Neural cell (in vitro differentiated cells): ENCODE measurements at regions not wholly inside any gene's neighbourhood (a gene's known extent, or its start where the extent isn't known, plus 50 kb on each side); places are given as distances from the start of the nearest gene placed in this dataset.
A peak's percentile ranks its signal among the peaks of the same experiment; 100 is the strongest.

Experiments
- H2AFZ ChIP-seq: fragments of 200-600, 300-800 bp; sonication (generic), shearing (Covaris generic); 2 replicates; pipeline ENCODE4 v1.6.0; 2014; ENCODE audit warnings: low read depth, mild to moderate bottlenecking, antibody characterized with exemption, low read length, moderate library complexity
- H3F3A ChIP-seq: fragments of 200-600 bp; shearing (Covaris generic); 2 replicates; pipeline ENCODE4 v1.6.1; 2016; ENCODE audit warnings: mild to moderate bottlenecking, moderate library complexity, mixed read lengths, antibody characterized with exemption, low read length; ENCODE audit not compliant: insufficient read depth, poor library complexity, severe bottlenecking
- H3K27ac ChIP-seq: fragments of 200-600, 300-800 bp; sonication (generic), shearing (Covaris generic); 2 replicates; pipeline ENCODE4 v1.5.1; 2014; ENCODE audit warnings: mild to moderate bottlenecking, low read length, moderate library complexity
- H3K27me3 ChIP-seq: fragments of 300-800, 200-600 bp; sonication (generic), shearing (Covaris generic); 2 replicates; pipeline ENCODE4 v1.6.0; 2014; ENCODE audit warnings: mild to moderate bottlenecking, low read depth, low read length, moderate library complexity; ENCODE audit not compliant: insufficient read depth
- H3K36me3 ChIP-seq: fragments of 300-800, 200-600 bp; sonication (generic), shearing (Covaris generic); 2 replicates; pipeline ENCODE4 v1.5.1; 2014; ENCODE audit warnings: mild to moderate bottlenecking, antibody characterized with exemption, low read length, moderate library complexity; ENCODE audit not compliant: insufficient read depth
- H3K4me2 ChIP-seq: fragments of 300-800, 200-600 bp; sonication (generic), shearing (Covaris generic); 2 replicates; pipeline ENCODE4 v1.6.0; 2014; ENCODE audit warnings: mild to moderate bottlenecking, low read length
- H3K4me3 ChIP-seq: fragments of 300-800, 200-600 bp; sonication (generic), shearing (Covaris generic); 2 replicates; pipeline ENCODE4 v1.5.1; 2014; ENCODE audit warnings: mild to moderate bottlenecking, low read length, moderate library complexity
- H3K79me2 ChIP-seq: fragments of 200-600 bp; shearing (Covaris generic); replicated peaks from 2 replicates; pipeline ENCODE4 v1.6.0; 2014; ENCODE audit warnings: mild to moderate bottlenecking, low read length, moderate library complexity; ENCODE audit not compliant: insufficient read depth
- H3K9ac ChIP-seq: fragments of 300-800, 200-600 bp; sonication (generic), shearing (Covaris generic); 2 replicates; pipeline ENCODE4 v1.6.1; 2016; ENCODE audit warnings: mild to moderate bottlenecking, low read length, mixed read lengths
- H3K9me2 ChIP-seq: fragments of 200-600 bp; shearing (Covaris generic); 2 replicates; pipeline ENCODE4 v1.6.1; 2016; ENCODE audit warnings: mild to moderate bottlenecking, low read length, mixed read lengths; ENCODE audit not compliant: insufficient read depth
- H3K9me3 ChIP-seq: fragments of 200-600, 300-800 bp; sonication (generic), shearing (Covaris generic); 2 replicates; pipeline ENCODE4 v1.6.1; 2016; ENCODE audit warnings: mild to moderate bottlenecking, mixed run types, low read length, moderate library complexity, mixed read lengths
- H4K20me1 ChIP-seq: fragments of 200-600 bp; shearing (Covaris generic); 2 replicates; pipeline ENCODE4 v1.6.1; 2016; ENCODE audit warnings: mild to moderate bottlenecking, mixed run types; ENCODE audit not compliant: insufficient read depth
- EP300 ChIP-seq: fragments of 450-650 bp; conservative IDR thresholded peaks from 2 replicates; pipeline ENCODE4 v1.6.1; 2014; ENCODE audit warnings: antibody characterized with exemption, mild to moderate bottlenecking, moderate library complexity; ENCODE audit not compliant: poor library complexity, severe bottlenecking
- EZH2 ChIP-seq: fragments of 200-600, 300-800 bp; shearing (Covaris generic), sonication (generic); IDR thresholded peaks from 2 replicates; pipeline ENCODE4 v1.6.1; 2014; ENCODE audit warnings: antibody characterized with exemption, low read length, borderline replicate concordance, mild to moderate bottlenecking; ENCODE audit not compliant: insufficient read depth, poor library complexity, severe bottlenecking
- MXI1 ChIP-seq: fragments of 450-650 bp; conservative IDR thresholded peaks from 2 replicates; pipeline ENCODE4 v1.6.1; 2014; ENCODE audit warnings: antibody characterized with exemption, mild to moderate bottlenecking; ENCODE audit not compliant: poor library complexity, severe bottlenecking
- POLR2AphosphoS5 ChIP-seq: IDR thresholded peaks from 2 replicates; pipeline ENCODE4 v1.6.1; 2012
- RAD21 ChIP-seq: fragments of 450-650 bp; conservative IDR thresholded peaks from 2 replicates; pipeline ENCODE4 v1.6.1; 2014; ENCODE audit warnings: antibody characterized with exemption, mild to moderate bottlenecking, moderate library complexity
- SMC3 ChIP-seq: fragments of 450-650 bp; conservative IDR thresholded peaks from 2 replicates; pipeline ENCODE4 v1.6.1; 2014; ENCODE audit warnings: antibody characterized with exemption, mild to moderate bottlenecking, moderate library complexity; ENCODE audit not compliant: poor library complexity
- TAF1 ChIP-seq: IDR thresholded peaks from 2 replicates; pipeline ENCODE4 v1.6.1; 2012; ENCODE audit warnings: low read depth
- TF ChIP-seq, protein P1 (sequence below): fragments of 450-650 bp; IDR thresholded peaks from 2 replicates; pipeline ENCODE4 v1.5.1; 2014; ENCODE audit warnings: antibody characterized with exemption, mild to moderate bottlenecking, moderate library complexity; ENCODE audit not compliant: poor library complexity, severe bottlenecking
- TF ChIP-seq, protein P2 (sequence below): IDR thresholded peaks from 2 replicates; pipeline ENCODE4 v1.6.1; 2012; ENCODE audit warnings: borderline replicate concordance

DNA sequence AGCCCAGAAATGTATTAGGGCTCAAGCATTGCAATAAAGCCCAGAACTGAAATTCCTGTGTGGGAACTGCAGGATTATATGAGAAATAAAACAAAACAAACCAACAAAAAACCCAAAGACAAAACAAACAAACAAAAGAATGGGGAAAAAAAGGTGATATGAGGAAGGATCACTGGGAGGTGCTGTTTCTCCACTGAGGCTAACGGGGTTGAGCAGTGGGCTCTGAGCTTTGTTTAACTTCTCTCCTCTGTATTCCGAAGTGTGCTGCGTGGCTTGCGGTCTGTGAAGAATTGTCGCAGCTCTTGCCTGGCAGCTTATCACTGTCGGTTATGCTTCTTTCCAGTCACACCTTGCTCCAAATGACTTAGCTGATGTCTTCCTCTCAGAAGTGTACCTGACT, 106.3 kb downstream of the TENT4A start:
- Histone ChIP-seq H3K4me3 (no peak overlapping the region), H3K4me2 (no peak overlapping the region), H3F3A (no peaks in the 10 kb centered on the region), H3K9ac (no peak overlapping the region), H2AFZ (no peak overlapping the region), H3K9me3 (no peaks in the 10 kb centered on the region), H3K27ac (no peak overlapping the region), H3K9me2 (no peaks in the 10 kb centered on the region), H3K27me3 (no peaks in the 10 kb centered on the region), H4K20me1 (no peaks in the 10 kb centered on the region), H3K79me2 (no peaks in the 10 kb centered on the region), H3K36me3 (no peaks in the 10 kb centered on the region)
- TF ChIP-seq, protein P1, sequence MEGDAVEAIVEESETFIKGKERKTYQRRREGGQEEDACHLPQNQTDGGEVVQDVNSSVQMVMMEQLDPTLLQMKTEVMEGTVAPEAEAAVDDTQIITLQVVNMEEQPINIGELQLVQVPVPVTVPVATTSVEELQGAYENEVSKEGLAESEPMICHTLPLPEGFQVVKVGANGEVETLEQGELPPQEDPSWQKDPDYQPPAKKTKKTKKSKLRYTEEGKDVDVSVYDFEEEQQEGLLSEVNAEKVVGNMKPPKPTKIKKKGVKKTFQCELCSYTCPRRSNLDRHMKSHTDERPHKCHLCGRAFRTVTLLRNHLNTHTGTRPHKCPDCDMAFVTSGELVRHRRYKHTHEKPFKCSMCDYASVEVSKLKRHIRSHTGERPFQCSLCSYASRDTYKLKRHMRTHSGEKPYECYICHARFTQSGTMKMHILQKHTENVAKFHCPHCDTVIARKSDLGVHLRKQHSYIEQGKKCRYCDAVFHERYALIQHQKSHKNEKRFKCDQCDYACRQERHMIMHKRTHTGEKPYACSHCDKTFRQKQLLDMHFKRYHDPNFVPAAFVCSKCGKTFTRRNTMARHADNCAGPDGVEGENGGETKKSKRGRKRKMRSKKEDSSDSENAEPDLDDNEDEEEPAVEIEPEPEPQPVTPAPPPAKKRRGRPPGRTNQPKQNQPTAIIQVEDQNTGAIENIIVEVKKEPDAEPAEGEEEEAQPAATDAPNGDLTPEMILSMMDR: peak; percentile 70
- TF ChIP-seq RAD21: peak; percentile 79
- TF ChIP-seq POLR2AphosphoS5: no peak
- TF ChIP-seq SMC3: peak; percentile 72
- no peak for TF ChIP-seq EP300

DNA sequence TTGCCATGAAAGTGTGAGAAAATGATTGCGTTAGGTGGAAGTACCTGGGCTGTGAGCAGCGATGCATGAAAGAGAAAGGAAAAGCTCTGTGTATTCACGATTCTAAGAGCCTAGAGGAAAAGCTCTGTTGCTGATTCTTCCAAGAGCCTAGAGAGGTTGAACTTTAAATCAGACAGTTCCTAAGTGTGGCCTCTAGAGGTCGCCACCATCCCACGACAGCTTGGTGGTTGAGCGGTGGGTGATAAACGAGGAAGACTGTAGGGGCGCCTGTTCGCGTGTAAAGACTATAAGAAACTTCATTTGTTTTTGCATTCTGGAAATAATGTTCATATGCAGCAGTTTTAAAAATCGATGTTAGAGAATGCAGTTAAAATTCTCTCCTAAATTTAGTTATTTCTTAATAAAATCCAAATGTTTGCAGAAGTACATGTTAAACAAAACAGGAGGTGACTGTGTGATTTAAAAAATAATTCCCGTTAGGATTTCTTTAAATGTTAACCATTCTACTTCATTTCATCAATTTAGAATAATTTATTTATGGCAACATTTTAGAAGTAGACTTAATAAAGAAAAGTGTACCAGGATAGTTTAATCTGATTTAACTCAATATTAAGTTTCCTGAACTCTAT, 107.7 kb downstream of the TENT4A start:
- H2AFZ ChIP-seq: no peak overlapping the region
- H3K4me2 ChIP-seq: no peak overlapping the region
- no peaks in the 10 kb centered on the region for H3K36me3 ChIP-seq
- H3K27ac ChIP-seq: no peak overlapping the region
- TF ChIP-seq TAF1 (no peak), EP300 (no peak), SMC3 (peak; percentile 87), MXI1 (no peak), POLR2AphosphoS5 (no peak), RAD21 (peak; percentile 93), EZH2 (no peak)
- TF ChIP-seq, protein P1: peak; percentile 92
- TF ChIP-seq, protein P2, sequence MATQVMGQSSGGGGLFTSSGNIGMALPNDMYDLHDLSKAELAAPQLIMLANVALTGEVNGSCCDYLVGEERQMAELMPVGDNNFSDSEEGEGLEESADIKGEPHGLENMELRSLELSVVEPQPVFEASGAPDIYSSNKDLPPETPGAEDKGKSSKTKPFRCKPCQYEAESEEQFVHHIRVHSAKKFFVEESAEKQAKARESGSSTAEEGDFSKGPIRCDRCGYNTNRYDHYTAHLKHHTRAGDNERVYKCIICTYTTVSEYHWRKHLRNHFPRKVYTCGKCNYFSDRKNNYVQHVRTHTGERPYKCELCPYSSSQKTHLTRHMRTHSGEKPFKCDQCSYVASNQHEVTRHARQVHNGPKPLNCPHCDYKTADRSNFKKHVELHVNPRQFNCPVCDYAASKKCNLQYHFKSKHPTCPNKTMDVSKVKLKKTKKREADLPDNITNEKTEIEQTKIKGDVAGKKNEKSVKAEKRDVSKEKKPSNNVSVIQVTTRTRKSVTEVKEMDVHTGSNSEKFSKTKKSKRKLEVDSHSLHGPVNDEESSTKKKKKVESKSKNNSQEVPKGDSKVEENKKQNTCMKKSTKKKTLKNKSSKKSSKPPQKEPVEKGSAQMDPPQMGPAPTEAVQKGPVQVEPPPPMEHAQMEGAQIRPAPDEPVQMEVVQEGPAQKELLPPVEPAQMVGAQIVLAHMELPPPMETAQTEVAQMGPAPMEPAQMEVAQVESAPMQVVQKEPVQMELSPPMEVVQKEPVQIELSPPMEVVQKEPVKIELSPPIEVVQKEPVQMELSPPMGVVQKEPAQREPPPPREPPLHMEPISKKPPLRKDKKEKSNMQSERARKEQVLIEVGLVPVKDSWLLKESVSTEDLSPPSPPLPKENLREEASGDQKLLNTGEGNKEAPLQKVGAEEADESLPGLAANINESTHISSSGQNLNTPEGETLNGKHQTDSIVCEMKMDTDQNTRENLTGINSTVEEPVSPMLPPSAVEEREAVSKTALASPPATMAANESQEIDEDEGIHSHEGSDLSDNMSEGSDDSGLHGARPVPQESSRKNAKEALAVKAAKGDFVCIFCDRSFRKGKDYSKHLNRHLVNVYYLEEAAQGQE: no peak
- no peaks in the 10 kb centered on the region for H3F3A ChIP-seq
- no peak overlapping the region for H3K4me3 ChIP-seq
- H3K27me3 ChIP-seq: no peaks in the 10 kb centered on the region
- no peaks in the 10 kb centered on the region for H3K9me3 ChIP-seq
- H3K9ac ChIP-seq: no peak overlapping the region
- no peaks in the 10 kb centered on the region for H3K9me2 ChIP-seq
- H4K20me1 ChIP-seq: no peaks in the 10 kb centered on the region
- no peaks in the 10 kb centered on the region for H3K79me2 ChIP-seq
